Stomach smooth muscle (tissue), 2 donors: ENCODE measurements at regions not wholly inside any gene's neighbourhood (a gene's known extent, or its start where the extent isn't known, plus 50 kb on each side); places are given as distances from the start of the nearest gene placed in this dataset.

ENCODE experiments used
- H3K27ac ChIP-seq: one replicate; pipeline ENCODE4 v1.7.0; 2013; ENCODE audit warnings: mild to moderate bottlenecking, low read length, inconsistent platforms
- H3K27me3 ChIP-seq, 2 donors: one replicate each; pipeline ENCODE4 v1.7.0; 2013; ENCODE audit warnings: low read length in 2 of 2; ENCODE audit not compliant: insufficient read depth in 2 of 2, control insufficient read depth in 1 of 2
- H3K36me3 ChIP-seq, 2 donors: one replicate each; pipeline ENCODE4 v1.7.0; 2013; ENCODE audit warnings: low read length in 2 of 2; ENCODE audit not compliant: control insufficient read depth in 2 of 2, insufficient read depth in 2 of 2
- H3K4me1 ChIP-seq: one replicate; pipeline ENCODE4 v1.7.0; 2013; ENCODE audit warnings: low read length; ENCODE audit not compliant: control insufficient read depth, insufficient read depth
- H3K4me3 ChIP-seq, 2 donors: one replicate each; pipeline ENCODE4 v1.7.0; 2013; ENCODE audit warnings: low read length in 2 of 2
- H3K9ac ChIP-seq, 2 donors: one replicate each; pipeline ENCODE4 v1.7.0; 2013; ENCODE audit warnings: low read length in 2 of 2, mild to moderate bottlenecking in 1 of 2
- H3K9me3 ChIP-seq, 2 donors: one replicate each; pipeline ENCODE4 v1.7.0; 2013; ENCODE audit warnings: low read length in 2 of 2; ENCODE audit not compliant: control insufficient read depth in 2 of 2
- donor health status: healthy.
- donor health status: Pancreatic carcinoma.

- Histone ChIP-seq H3K9ac (no peak overlapping the region), H3K4me1 (no peaks in the 10 kb centered on the region), H3K9me3 (no peaks in the 10 kb centered on the region), H3K36me3 (no peaks in the 10 kb centered on the region), H3K27ac (no peak overlapping the region), H3K4me3 (no peak overlapping the region), H3K27me3 (no peaks in the 10 kb centered on the region)
These were observed 1290.7 kb upstream of the ADGRL2 start for GRCh38 chr1:80509965-80510522.

GRCh38 chr1:80506216-80506615 is 1294.5 kb upstream of the ADGRL2 start:
- no peak overlapping the region for H3K4me3 ChIP-seq
- no peak overlapping the region for H3K27ac ChIP-seq
- H3K9ac ChIP-seq = no peak overlapping the region
- H3K27me3 ChIP-seq = no peaks in the 10 kb centered on the region
- H3K36me3 ChIP-seq = no peaks in the 10 kb centered on the region
- no peaks in the 10 kb centered on the region for H3K9me3 ChIP-seq
- H3K4me1 ChIP-seq = no peaks in the 10 kb centered on the region

GRCh38 chr1:80498673-80499072 is 1302.1 kb upstream of the ADGRL2 start:
- no peak overlapping the region for H3K9ac ChIP-seq
- no peak overlapping the region for H3K4me3 ChIP-seq
- no peaks in the 10 kb centered on the region for H3K36me3 ChIP-seq
- no peaks in the 10 kb centered on the region for H3K9me3 ChIP-seq
- H3K4me1 ChIP-seq = no peaks in the 10 kb centered on the region
- no peaks in the 10 kb centered on the region for H3K27me3 ChIP-seq
- no peak overlapping the region for H3K27ac ChIP-seq

- no peak overlapping the region for H3K9ac ChIP-seq
- no peaks in the 10 kb centered on the region for H3K36me3 ChIP-seq
- H3K9me3 ChIP-seq = no peaks in the 10 kb centered on the region
- H3K27ac ChIP-seq = no peak overlapping the region
- no peak overlapping the region for H3K4me3 ChIP-seq
- no peaks in the 10 kb centered on the region for H3K27me3 ChIP-seq
- H3K4me1 ChIP-seq = no peaks in the 10 kb centered on the region
These were observed 1304.9 kb upstream of the ADGRL2 start for GRCh38 chr1:80495806-80496205.

- H3K9me3 ChIP-seq = peaks cover 0 to 2% of the 10 kb centered on the region in 2 donors
- H3K4me1 ChIP-seq = no peaks in the 10 kb centered on the region
- no peak overlapping the region for H3K4me3 ChIP-seq
These were observed 1328.6 kb upstream of the ADGRL2 start for GRCh38 chr1:80472145-80472544.

GRCh38 chr1:80468356-80468755 is 1332.4 kb upstream of the ADGRL2 start:
- no peak overlapping the region for H3K4me3 ChIP-seq
- no peaks in the 10 kb centered on the region for H3K36me3 ChIP-seq
- no peak overlapping the region for H3K27ac ChIP-seq
- peaks cover 0 to 2% of the 10 kb centered on the region in 2 donors for H3K9me3 ChIP-seq
- H3K9ac ChIP-seq = no peak overlapping the region
- H3K4me1 ChIP-seq = no peaks in the 10 kb centered on the region
- H3K27me3 ChIP-seq = no peaks in the 10 kb centered on the region

More at GRCh38 chr1:80472145-80472544, 1328.6 kb upstream of the ADGRL2 start:
- H3K36me3 ChIP-seq = no peaks in the 10 kb centered on the region
- H3K9ac ChIP-seq = no peak overlapping the region
- no peak overlapping the region for H3K27ac ChIP-seq
- no peaks in the 10 kb centered on the region for H3K27me3 ChIP-seq

GRCh38 chr1:80462006-80462405 is 1338.7 kb upstream of the ADGRL2 start:
- no peaks in the 10 kb centered on the region for H3K9me3 ChIP-seq
- H3K36me3 ChIP-seq = no peaks in the 10 kb centered on the region

GRCh38 chr1:80457409-80457808 is 1343.3 kb upstream of the ADGRL2 start:
- H3K27me3 ChIP-seq = no peaks in the 10 kb centered on the region

More at GRCh38 chr1:80462006-80462405, 1338.7 kb upstream of the ADGRL2 start:
- Histone ChIP-seq H3K4me1 (no peaks in the 10 kb centered on the region), H3K9ac (no peak overlapping the region), H3K27me3 (no peaks in the 10 kb centered on the region), H3K4me3 (no peak overlapping the region), H3K27ac (no peak overlapping the region)

GRCh38 chr1:80453775-80454174 is 1347.0 kb upstream of the ADGRL2 start:
- H3K9me3 ChIP-seq = no peaks in the 10 kb centered on the region
- no peak overlapping the region for H3K9ac ChIP-seq
- H3K27ac ChIP-seq = no peak overlapping the region
- H3K36me3 ChIP-seq = no peaks in the 10 kb centered on the region
- H3K4me3 ChIP-seq = no peak overlapping the region
- no peaks in the 10 kb centered on the region for H3K4me1 ChIP-seq
- H3K27me3 ChIP-seq = no peaks in the 10 kb centered on the region

More at GRCh38 chr1:80457409-80457808, 1343.3 kb upstream of the ADGRL2 start:
- H3K4me3 ChIP-seq = no peak overlapping the region
- no peaks in the 10 kb centered on the region for H3K9me3 ChIP-seq
- no peak overlapping the region for H3K9ac ChIP-seq
- no peak overlapping the region for H3K27ac ChIP-seq
- H3K36me3 ChIP-seq = no peaks in the 10 kb centered on the region
- no peaks in the 10 kb centered on the region for H3K4me1 ChIP-seq

- Histone ChIP-seq H3K4me1 (no peaks in the 10 kb centered on the region), H3K36me3 (no peaks in the 10 kb centered on the region), H3K27me3 (no peaks in the 10 kb centered on the region), H3K9me3 (no peaks in the 10 kb centered on the region), H3K4me3 (no peak overlapping the region), H3K27ac (no peak overlapping the region), H3K9ac (no peak overlapping the region)
These were observed 1350.0 kb upstream of the ADGRL2 start for GRCh38 chr1:80450711-80451110.

GRCh38 chr1:80448081-80448480 is 1352.7 kb upstream of the ADGRL2 start:
- Histone ChIP-seq H3K27ac (no peak overlapping the region), H3K9me3 (no peaks in the 10 kb centered on the region), H3K27me3 (no peaks in the 10 kb centered on the region), H3K4me1 (no peaks in the 10 kb centered on the region), H3K9ac (no peak overlapping the region), H3K36me3 (no peaks in the 10 kb centered on the region), H3K4me3 (no peak overlapping the region)
